CD14-positive monocyte (primary cell): ENCODE measurements at regions not wholly inside any gene's neighbourhood (a gene's known extent, or its start where the extent isn't known, plus 50 kb on each side); places are given as distances from the start of the nearest gene placed in this dataset.

Source experiments
- DNase-seq, 3 donors: peaks; one replicate each; pipeline ENCODE4 v3.0.0-alpha.2; 2011 to 2022
- H2AFZ ChIP-seq: 2 replicates; pipeline ENCODE4 v1.6.0; 2012; ENCODE audit warnings: mild to moderate bottlenecking, low read depth, low read length, inconsistent platforms; ENCODE audit not compliant: insufficient read depth, poor library complexity, severe bottlenecking
- H3K27ac ChIP-seq, 2 donors: 1 replicate in 1 of 2; 2 replicates in 1 of 2; pipeline ENCODE4 v1.5.1; 2012 to 2013; ENCODE audit warnings: low read length in 2 of 2, control low read depth in 1 of 2, inconsistent platforms in 1 of 2, low read depth in 1 of 2, mild to moderate bottlenecking in 1 of 2
- H3K27me3 ChIP-seq, 2 donors: one replicate each; pipeline versions ENCODE4 v1.6.0 to v1.6.1; 2011 to 2013; ENCODE audit warnings: low read length in 2 of 2; ENCODE audit not compliant: control insufficient read depth in 2 of 2, insufficient read depth in 2 of 2
- H3K36me3 ChIP-seq, 2 donors: replicated peaks in 1 of 2; 1 replicate in 1 of 2; 2 replicates in 1 of 2; pipeline versions ENCODE4 v1.5.1 to v1.6.1; 2012 to 2013; ENCODE audit warnings: low read length in 2 of 2, control low read depth in 1 of 2, inconsistent platforms in 1 of 2, mild to moderate bottlenecking in 1 of 2; ENCODE audit not compliant: insufficient read depth in 2 of 2, control insufficient read depth in 1 of 2
- H3K4me1 ChIP-seq, 2 donors: 1 replicate in 1 of 2; 2 replicates in 1 of 2; pipeline versions ENCODE4 v1.5.1 to v1.6.1; 2012 to 2013; ENCODE audit warnings: low read length in 2 of 2, control low read depth in 1 of 2, inconsistent platforms in 1 of 2, mild to moderate bottlenecking in 1 of 2, moderate library complexity in 1 of 2; ENCODE audit not compliant: insufficient read depth in 2 of 2, control insufficient read depth in 1 of 2
- H3K4me2 ChIP-seq: replicated peaks from 2 replicates; pipeline ENCODE3; 2012; ENCODE audit warnings: low read length, moderate library complexity, mild to moderate bottlenecking; ENCODE audit not compliant: poor library complexity, severe bottlenecking; ENCODE audit errors: extremely low read depth
- H3K4me3 ChIP-seq, 3 experiments: fragments of 200-600 bp in 1 of 3; sonication (generic) in 1 of 3; replicated peaks in 1 of 3; 1 replicate in 2 of 3; 2 replicates in 1 of 3; pipeline ENCODE4 v1.5.1; 2011 to 2013; ENCODE audit warnings: low read length in 3 of 3, mild to moderate bottlenecking in 3 of 3, control low read depth in 2 of 3, low read depth in 2 of 3, inconsistent platforms in 1 of 3, moderate library complexity in 1 of 3
- H3K79me2 ChIP-seq: 2 replicates; pipeline ENCODE4 v1.6.0; 2012; ENCODE audit warnings: mild to moderate bottlenecking, control low read depth, inconsistent platforms, low read length, moderate library complexity; ENCODE audit not compliant: insufficient read depth
- H3K9ac ChIP-seq: 2 replicates; pipeline ENCODE4 v1.6.0; 2017; ENCODE audit warnings: low read length, mild to moderate bottlenecking; ENCODE audit not compliant: insufficient read depth, poor library complexity, severe bottlenecking
- H3K9me3 ChIP-seq, 2 donors: replicated peaks in 1 of 2; 1 replicate in 1 of 2; 2 replicates in 1 of 2; pipeline versions ENCODE4 v1.5.1 to v1.6.1; 2012 to 2013; ENCODE audit warnings: low read length in 2 of 2, control low read depth in 1 of 2; ENCODE audit not compliant: control insufficient read depth in 1 of 2, insufficient read depth in 1 of 2
- H4K20me1 ChIP-seq: 2 replicates; pipeline ENCODE4 v1.6.0; 2012; ENCODE audit warnings: mild to moderate bottlenecking, low read length, control low read depth, moderate library complexity; ENCODE audit not compliant: insufficient read depth
- H3K27ac Mint-ChIP-seq, 7 donors: one replicate each; pipeline ENCODE4 v1.8.0; 2020; ENCODE audit warnings: mild to moderate bottlenecking in 7 of 7, mixed read lengths in 7 of 7, moderate library complexity in 6 of 7, inconsistent platforms in 2 of 7
- H3K27me3 Mint-ChIP-seq, 3 donors: one replicate each; pipeline ENCODE4 v1.8.0; 2021 to 2022; ENCODE audit warnings: low read depth in 3 of 3, mild to moderate bottlenecking in 3 of 3, mixed read lengths in 3 of 3, moderate library complexity in 3 of 3, inconsistent platforms in 1 of 3
- H3K36me3 Mint-ChIP-seq, 2 donors: one replicate each; pipeline ENCODE4 v1.8.0; 2020; ENCODE audit warnings: mixed read lengths in 2 of 2, inconsistent platforms in 1 of 2, mild to moderate bottlenecking in 1 of 2
- H3K4me1 Mint-ChIP-seq: one replicate; pipeline ENCODE4 v1.8.0; 2020; ENCODE audit warnings: mild to moderate bottlenecking, mixed read lengths
- H3K4me3 Mint-ChIP-seq, 2 donors: one replicate each; pipeline ENCODE4 v1.8.0; 2020; ENCODE audit warnings: mild to moderate bottlenecking in 2 of 2, mixed read lengths in 2 of 2, moderate library complexity in 1 of 2
- H3K9me3 Mint-ChIP-seq, 7 donors: one replicate each; pipeline ENCODE4 v1.8.0; 2020 to 2022; ENCODE audit warnings: mixed read lengths in 7 of 7, mild to moderate bottlenecking in 6 of 7, moderate library complexity in 6 of 7, inconsistent platforms in 2 of 7
- CTCF ChIP-seq: fragments of 200-600 bp; IDR thresholded peaks from one replicate; pipeline ENCODE4 v1.8.0; 2022; ENCODE audit warnings: antibody characterized with exemption, mild to moderate bottlenecking
- WGBS: methylation state at CpG from one replicate; pipeline ENCODE4 v1.1.5; 2013; ENCODE audit warnings: missing lambda C conversion rate; ENCODE audit not compliant: insufficient coverage; 5-methylcytosine and 5-hydroxymethylcytosine counted together
- intact Hi-C, 2 donors: fragments of 100-400 bp; cut with micrococcal nuclease; formaldehyde crosslinking; loops; one replicate each; pipeline versions ENCODE4 v1.15.0 to v1.15.1; 2023

- peaks cover 0 to 6% of the 10 kb centered on the region in 2 donors for H3K9me3 ChIP-seq
- DNase-seq = no peak
- intact Hi-C loops = no loop called here
- no peak overlapping the region for H2AFZ ChIP-seq
- no peak overlapping the region for H3K4me2 ChIP-seq
- no peak overlapping the region for H3K27ac ChIP-seq
- Mint-ChIP-seq H3K27me3 (peaks cover 6 to 12% (median 9%) of the 10 kb centered on the region in 3 donors), H3K36me3 (no peaks in the 10 kb centered on the region), H3K27ac (no peak overlapping the region), H3K4me1 (peaks cover 7% of the 10 kb centered on the region), H3K9me3 (peaks cover 2 to 19% (median 7%) of the 10 kb centered on the region in 7 donors), H3K4me3 (no peak overlapping the region)
- WGBS = 100% methylated on average over 4 of the region's 8 CpGs
- H3K27me3 ChIP-seq = no peaks in the 10 kb centered on the region
- no peaks in the 10 kb centered on the region for H3K79me2 ChIP-seq
- no peak for TF ChIP-seq CTCF
- H3K4me3 ChIP-seq = no peak overlapping the region
- H3K4me1 ChIP-seq = peaks cover 4 to 7% of the 10 kb centered on the region in 2 donors
- no peak overlapping the region for H3K9ac ChIP-seq
- H4K20me1 ChIP-seq = no peaks in the 10 kb centered on the region
- H3K36me3 ChIP-seq = no peaks in the 10 kb centered on the region
Observed at GRCh38 chr5:180437336-180437735, 56.8 kb upstream of the CNOT6 start.

- no peak overlapping the region for H2AFZ ChIP-seq
- no peak for TF ChIP-seq CTCF
- DNase-seq = no peak
- no peaks in the 10 kb centered on the region for H3K9me3 ChIP-seq
- H3K27me3 ChIP-seq = no peaks in the 10 kb centered on the region
- no peak overlapping the region for H3K27ac ChIP-seq
- H3K9me3 Mint-ChIP-seq = peaks cover 0 to 12% (median 8%) of the 10 kb centered on the region in 7 donors
- H3K27me3 Mint-ChIP-seq = peaks cover 6 to 12% (median 7%) of the 10 kb centered on the region in 3 donors
- no peaks in the 10 kb centered on the region for H3K36me3 ChIP-seq
- H3K27ac Mint-ChIP-seq = no peak overlapping the region
- H3K4me1 Mint-ChIP-seq = peaks cover 7% of the 10 kb centered on the region
- peaks cover 4 to 7% of the 10 kb centered on the region in 2 donors for H3K4me1 ChIP-seq
- H3K36me3 Mint-ChIP-seq = no peaks in the 10 kb centered on the region
- no peaks in the 10 kb centered on the region for H3K79me2 ChIP-seq
- H4K20me1 ChIP-seq = no peaks in the 10 kb centered on the region
- H3K4me2 ChIP-seq = no peak overlapping the region
- H3K4me3 Mint-ChIP-seq = no peak overlapping the region
- intact Hi-C loops = no loop called here
- H3K4me3 ChIP-seq = no peak overlapping the region
- no peak overlapping the region for H3K9ac ChIP-seq
- WGBS = 96% methylated on average over 26 of the region's 26 CpGs
Observed at GRCh38 chr5:180438785-180439780, 55.1 kb upstream of the CNOT6 start.
